OCI-LY7 (cell line): ENCODE measurements at regions not wholly inside any gene's neighbourhood (a gene's known extent, or its start where the extent isn't known, plus 50 kb on each side); places are given as distances from the start of the nearest gene placed in this dataset.

Experiments
- BruUV-seq: library from RNA; stranded (reverse); fragments of 400-500 nt; replicated peaks from 2 replicates; lab custom pipeline; 2021; lab: Mats Ljungman, UMichigan
- CTCF ChIA-PET: fragments of 300-600 bp; sonication (Branson Sonifier 250); formaldehyde crosslinking; loops from one replicate; lab custom pipeline; 2022; ENCODE audit warnings: antibody characterized with exemption; ENCODE audit not compliant: unreplicated experiment; lab: Charles Lee
- POLR2A ChIA-PET: fragments of 300-600 bp; sonication (Branson Sonifier 250); formaldehyde crosslinking; loops from one replicate; lab custom pipeline; 2022; ENCODE audit warnings: antibody characterized with exemption; lab: Charles Lee
- DNase-seq: peaks from one replicate; pipeline ENCODE4 v3.0.0-alpha.2; 2015; ENCODE audit warnings: low spot score
- H2AFZ ChIP-seq: fragments of 200-600 bp; sonication (generic), shearing (Covaris generic); 2 replicates; pipeline ENCODE4 v1.6.1; 2014; ENCODE audit warnings: mild to moderate bottlenecking, antibody characterized with exemption, low read length, moderate library complexity
- H3K27ac ChIP-seq: fragments of 200-600 bp; sonication (generic); 2 replicates; pipeline ENCODE4 v1.5.1; 2014; ENCODE audit warnings: mixed run types, low read depth, mild to moderate bottlenecking, moderate library complexity, low read length, inconsistent platforms; ENCODE audit not compliant: poor library complexity, severe bottlenecking
- H3K36me3 ChIP-seq: fragments of 200-600 bp; sonication (generic); 2 replicates; pipeline ENCODE4 v1.6.1; 2014; ENCODE audit warnings: mild to moderate bottlenecking, antibody characterized with exemption, low read length, moderate library complexity, mixed read lengths; ENCODE audit not compliant: insufficient read depth
- H3K4me1 ChIP-seq: fragments of 200-600 bp; sonication (generic); 2 replicates; pipeline ENCODE4 v1.5.1; 2014; ENCODE audit warnings: mild to moderate bottlenecking, low read length; ENCODE audit not compliant: insufficient read depth, poor library complexity, severe bottlenecking
- H3K4me2 ChIP-seq: fragments of 200-600 bp; sonication (generic); 2 replicates; pipeline ENCODE4 v1.6.1; 2014; ENCODE audit warnings: mild to moderate bottlenecking, low read length
- H3K4me3 ChIP-seq: fragments of 200-600 bp; sonication (generic); 2 replicates; pipeline ENCODE4 v1.5.1; 2014; ENCODE audit warnings: mild to moderate bottlenecking, low read depth, low read length; ENCODE audit not compliant: poor library complexity, severe bottlenecking
- H3K79me2 ChIP-seq: fragments of 200-600 bp; sonication (generic); 2 replicates; pipeline ENCODE4 v1.6.1; 2016; ENCODE audit warnings: low read depth, mild to moderate bottlenecking, low read length, moderate library complexity, mixed read lengths; ENCODE audit not compliant: insufficient read depth
- H3K9me2 ChIP-seq: fragments of 200-600 bp; sonication (generic); 2 replicates; pipeline ENCODE4 v1.6.1; 2016; ENCODE audit warnings: mild to moderate bottlenecking, low read length, mixed read lengths; ENCODE audit not compliant: insufficient read depth
- H3K9me3 ChIP-seq: fragments of 200-600 bp; sonication (generic); 2 replicates; pipeline ENCODE4 v1.6.1; 2014; ENCODE audit warnings: mild to moderate bottlenecking, mixed run types, low read length, mixed read lengths
- H4K20me1 ChIP-seq: fragments of 200-600 bp; sonication (generic); 2 replicates; pipeline ENCODE4 v1.6.1; 2014; ENCODE audit warnings: mild to moderate bottlenecking, antibody characterized with exemption, low read length, moderate library complexity, mixed read lengths; ENCODE audit not compliant: insufficient read depth
- EZH2phosphoT487 ChIP-seq: fragments of 200-600 bp; sonication (generic); IDR thresholded peaks from 2 replicates; pipeline ENCODE4 v1.6.1; 2018; ENCODE audit warnings: low read depth, borderline replicate concordance, mild to moderate bottlenecking, mixed run types, antibody characterized with exemption, low read length, moderate library complexity, mixed read lengths
- intact Hi-C: fragments of 100-400 bp; cut with micrococcal nuclease; formaldehyde crosslinking; loops from one replicate; pipeline ENCODE4 v1.10.0; 2022; ENCODE audit not compliant: unreplicated experiment
- TF ChIP-seq, protein P1 (sequence below): fragments of 200-600 bp; sonication (generic); conservative IDR thresholded peaks from 2 replicates; pipeline ENCODE4 v1.5.1; 2014; ENCODE audit warnings: mild to moderate bottlenecking, antibody characterized with exemption, low read length, moderate library complexity, mixed read lengths

DNA sequence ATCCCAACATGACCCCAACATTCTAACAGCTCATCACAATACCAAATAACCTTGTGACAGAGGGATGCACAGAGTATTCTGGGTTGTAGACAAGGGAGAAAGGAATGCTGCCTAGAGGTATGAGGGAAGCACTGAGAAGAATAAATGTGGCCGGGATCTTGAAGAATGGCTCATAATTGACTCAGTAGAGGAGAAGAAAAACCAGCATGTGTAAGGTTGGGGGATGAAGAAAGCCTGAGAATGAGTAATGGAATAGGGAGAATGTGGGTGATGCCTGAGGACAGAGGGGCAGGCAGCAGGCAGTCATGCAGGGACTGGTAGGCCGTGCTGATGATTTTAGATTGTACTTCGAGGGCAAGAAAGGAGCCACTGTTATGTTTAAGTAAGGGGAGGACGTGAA is 75.4 kb upstream of the ELMO1 start:
- no peaks in the 10 kb centered on the region for H3K4me1 ChIP-seq
- no peaks in the 10 kb centered on the region for H4K20me1 ChIP-seq
- CTCF ChIA-PET = no interaction called here
- H3K9me3 ChIP-seq = no peaks in the 10 kb centered on the region
- no peak overlapping the region for H2AFZ ChIP-seq
- POLR2A ChIA-PET = no interaction called here
- no peak for DNase-seq
- intact Hi-C loops = no loop called here
- H3K79me2 ChIP-seq = no peaks in the 10 kb centered on the region
- H3K27ac ChIP-seq = no peak overlapping the region
- H3K4me3 ChIP-seq = no peak overlapping the region
- H3K36me3 ChIP-seq = no peaks in the 10 kb centered on the region
- no TSS peak for BruUV-seq
- no peak for TF ChIP-seq EZH2phosphoT487
- TF ChIP-seq, protein P1, sequence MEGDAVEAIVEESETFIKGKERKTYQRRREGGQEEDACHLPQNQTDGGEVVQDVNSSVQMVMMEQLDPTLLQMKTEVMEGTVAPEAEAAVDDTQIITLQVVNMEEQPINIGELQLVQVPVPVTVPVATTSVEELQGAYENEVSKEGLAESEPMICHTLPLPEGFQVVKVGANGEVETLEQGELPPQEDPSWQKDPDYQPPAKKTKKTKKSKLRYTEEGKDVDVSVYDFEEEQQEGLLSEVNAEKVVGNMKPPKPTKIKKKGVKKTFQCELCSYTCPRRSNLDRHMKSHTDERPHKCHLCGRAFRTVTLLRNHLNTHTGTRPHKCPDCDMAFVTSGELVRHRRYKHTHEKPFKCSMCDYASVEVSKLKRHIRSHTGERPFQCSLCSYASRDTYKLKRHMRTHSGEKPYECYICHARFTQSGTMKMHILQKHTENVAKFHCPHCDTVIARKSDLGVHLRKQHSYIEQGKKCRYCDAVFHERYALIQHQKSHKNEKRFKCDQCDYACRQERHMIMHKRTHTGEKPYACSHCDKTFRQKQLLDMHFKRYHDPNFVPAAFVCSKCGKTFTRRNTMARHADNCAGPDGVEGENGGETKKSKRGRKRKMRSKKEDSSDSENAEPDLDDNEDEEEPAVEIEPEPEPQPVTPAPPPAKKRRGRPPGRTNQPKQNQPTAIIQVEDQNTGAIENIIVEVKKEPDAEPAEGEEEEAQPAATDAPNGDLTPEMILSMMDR = no peak
- H3K4me2 ChIP-seq = no peak overlapping the region
- H3K9me2 ChIP-seq = no peaks in the 10 kb centered on the region

DNA sequence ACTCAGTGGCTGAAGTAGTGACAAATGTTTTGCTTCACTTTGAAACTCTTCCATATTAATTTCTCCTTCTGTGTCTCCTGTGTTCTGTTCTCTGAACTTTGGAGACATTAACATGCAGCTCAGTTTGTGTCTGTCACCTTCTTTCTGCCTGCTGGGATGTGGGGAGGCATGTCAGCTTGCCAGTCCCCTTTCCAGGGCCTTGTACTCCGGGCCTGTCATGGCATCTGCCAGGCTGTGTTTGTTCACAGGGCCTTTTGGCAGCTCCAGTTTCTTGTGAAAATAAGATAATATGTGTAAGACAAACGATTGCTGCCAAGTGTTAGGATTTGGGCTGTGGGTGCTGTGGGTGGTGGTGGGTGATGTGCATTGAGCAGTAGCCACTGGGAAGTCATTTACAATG is 76.1 kb upstream of the ELMO1 start:
- H2AFZ ChIP-seq = no peak overlapping the region
- POLR2A ChIA-PET = no interaction called here
- no peak for DNase-seq
- H3K27ac ChIP-seq = no peak overlapping the region
- H3K9me3 ChIP-seq = no peaks in the 10 kb centered on the region
- no peaks in the 10 kb centered on the region for H4K20me1 ChIP-seq
- CTCF ChIA-PET = no interaction called here
- H3K4me1 ChIP-seq = no peaks in the 10 kb centered on the region
- H3K79me2 ChIP-seq = no peaks in the 10 kb centered on the region
- no peak for TF ChIP-seq EZH2phosphoT487
- TF ChIP-seq, protein P1 = no peak
- H3K36me3 ChIP-seq = no peaks in the 10 kb centered on the region
- intact Hi-C loops = no loop called here
- H3K9me2 ChIP-seq = no peaks in the 10 kb centered on the region
- H3K4me2 ChIP-seq = no peak overlapping the region
- BruUV-seq = no TSS peak
- H3K4me3 ChIP-seq = no peak overlapping the region

GRCh38 chr7:37526623-37527022 is 78.0 kb upstream of the ELMO1 start:
- intact Hi-C loops = no loop called here
- H3K4me1 ChIP-seq = no peaks in the 10 kb centered on the region
- no peak overlapping the region for H3K4me3 ChIP-seq
- no TSS peak for BruUV-seq
- no peaks in the 10 kb centered on the region for H3K9me3 ChIP-seq
- H3K36me3 ChIP-seq = no peaks in the 10 kb centered on the region
- no peak overlapping the region for H3K27ac ChIP-seq
- H3K9me2 ChIP-seq = no peaks in the 10 kb centered on the region
- POLR2A ChIA-PET = interaction anchor here (0.7 kb wide), 1 partner anchor 69 kb away, joined by 3 read pairs; no protein-coding TSS in a partner anchor
- DNase-seq = no peak
- CTCF ChIA-PET = no interaction called here
- TF ChIP-seq, protein P1 = no peak
- TF ChIP-seq EZH2phosphoT487 = no peak
- H4K20me1 ChIP-seq = no peaks in the 10 kb centered on the region
- H2AFZ ChIP-seq = no peak overlapping the region
- no peak overlapping the region for H3K4me2 ChIP-seq
- no peaks in the 10 kb centered on the region for H3K79me2 ChIP-seq
